ENCODE measurements at regions not wholly inside any gene's neighbourhood (a gene's known extent, or its start where the extent isn't known, plus 50 kb on each side); places are given as distances from the start of the nearest gene placed in this dataset.
"Not testable (repeated sequence)": the region's sequence is repeated elsewhere in the genome, so short reads cannot be mapped to it uniquely, and the experiment has no call there.

GRCh38 chr3:21017115-21017852, 733.7 kb downstream of the ZNF385D start:
- no peak for DNase-seq

GRCh38 chr3:21013566-21013965, 737.4 kb downstream of the ZNF385D start:
- DNase-seq: no peak

GRCh38 chr3:20999661-21000060, 751.3 kb downstream of the ZNF385D start:
- no peak for DNase-seq

- no peak for DNase-seq
Measured at GRCh38 chr3:20997183-20997582, 753.8 kb downstream of the ZNF385D start.

- no peak for DNase-seq
Measured at GRCh38 chr3:20990896-20991295, 760.1 kb downstream of the ZNF385D start.

- not testable (repeated sequence) for DNase-seq
Measured at GRCh38 chr3:20989653-20990052, 761.4 kb downstream of the ZNF385D start.

- no peak for DNase-seq
Measured at GRCh38 chr3:20984594-20985205, 766.3 kb downstream of the ZNF385D start.

GRCh38 chr3:20975188-20975651, 775.8 kb downstream of the ZNF385D start:
- DNase-seq: no peak

GRCh38 chr3:20974396-20974795, 776.6 kb downstream of the ZNF385D start:
- DNase-seq: no peak

- not testable (repeated sequence) for DNase-seq
Measured at GRCh38 chr3:20970807-20971206, 780.2 kb downstream of the ZNF385D start.

GRCh38 chr3:20967485-20967884, 781.5 kb upstream of the SGO1 start:
- DNase-seq: not testable (repeated sequence)

GRCh38 chr3:20958161-20958560, 772.2 kb upstream of the SGO1 start:
- DNase-seq: no peak

GRCh38 chr3:20945892-20946291, 759.9 kb upstream of the SGO1 start:
- DNase-seq: no peak

GRCh38 chr3:20935791-20936190, 749.8 kb upstream of the SGO1 start:
- DNase-seq: no peak

GRCh38 chr3:20931834-20932233, 745.8 kb upstream of the SGO1 start:
- DNase-seq: no peak

- no peak for DNase-seq
Measured at GRCh38 chr3:20930034-20930433, 744.0 kb upstream of the SGO1 start.

GRCh38 chr3:20924646-20925385, 738.8 kb upstream of the SGO1 start:
- DNase-seq: no peak

GRCh38 chr3:20921112-20921511, 735.1 kb upstream of the SGO1 start:
- DNase-seq: not testable (repeated sequence)

GRCh38 chr3:20916951-20917606, 731.1 kb upstream of the SGO1 start:
- no peak for DNase-seq

GRCh38 chr3:20914310-20914709, 728.3 kb upstream of the SGO1 start:
- DNase-seq: no peak

GRCh38 chr3:20912406-20912805, 726.4 kb upstream of the SGO1 start:
- no peak for DNase-seq

GRCh38 chr3:20909511-20909910, 723.5 kb upstream of the SGO1 start:
- DNase-seq: no peak

- DNase-seq: no peak
Measured at GRCh38 chr3:20905210-20905805, 719.3 kb upstream of the SGO1 start.

Data from stimulated activated CD4-positive, alpha-beta T cell treated with anti-CD3 and anti-CD28 coated beads, Interleukin-2, amount 100 ng/mL, for 24 hours (primary cell).